Caco-2 (cell line): ENCODE measurements at regions not wholly inside any gene's neighbourhood (a gene's known extent, or its start where the extent isn't known, plus 50 kb on each side); places are given as distances from the start of the nearest gene placed in this dataset.

Source experiments
- BruUV-seq: library from RNA; stranded (reverse); fragments of 400-500 nt; replicated peaks from 2 replicates; lab custom pipeline; 2021; lab: Mats Ljungman, UMichigan
- CTCF ChIA-PET: fragments of 300-600 bp; sonication (Branson Sonifier 250); formaldehyde crosslinking; loops from one replicate; lab custom pipeline; 2022; ENCODE audit warnings: antibody characterized with exemption; lab: Charles Lee
- POLR2A ChIA-PET: fragments of 300-600 bp; sonication (Branson Sonifier 250); formaldehyde crosslinking; loops from one replicate; lab custom pipeline; 2022; ENCODE audit warnings: antibody characterized with exemption; lab: Charles Lee
- DNase-seq, 2 experiments: peaks; one replicate each; pipeline versions ENCODE4 v3.0.0 to v3.0.0-alpha.2; 2020 to 2022
- H3K27me3 ChIP-seq: replicated peaks from 2 replicates; pipeline ENCODE4 v1.6.0; 2011; ENCODE audit warnings: low read length; ENCODE audit not compliant: control insufficient read depth, insufficient read depth
- H3K36me3 ChIP-seq: 2 replicates; pipeline ENCODE4 v1.5.1; 2011; ENCODE audit warnings: low read length; ENCODE audit not compliant: control insufficient read depth, insufficient read depth
- H3K4me1 ChIP-seq: fragments of 250-450 bp; sonication (Bioruptor Pico); 2 replicates; pipeline ENCODE4 v1.5.1; 2020; ENCODE audit warnings: mild to moderate bottlenecking
- H3K4me3 ChIP-seq: 2 replicates; pipeline ENCODE4 v1.5.1; 2011; ENCODE audit warnings: low read depth, mild to moderate bottlenecking, control low read depth, low read length
- H3K9me3 ChIP-seq: fragments of 250-450 bp; sonication (Bioruptor Pico); 2 replicates; pipeline ENCODE4 v1.5.1; 2020; ENCODE audit warnings: mild to moderate bottlenecking, moderate library complexity
- H3K27ac Mint-ChIP-seq: one replicate; pipeline ENCODE4 v1.8.0; 2022; ENCODE audit warnings: mixed read lengths; ENCODE audit not compliant: unreplicated experiment
- H3K27me3 Mint-ChIP-seq: one replicate; pipeline ENCODE4 v1.8.0; 2022; ENCODE audit warnings: mixed read lengths; ENCODE audit not compliant: insufficient read depth, unreplicated experiment
- H3K36me3 Mint-ChIP-seq: one replicate; pipeline ENCODE4 v1.8.0; 2022; ENCODE audit warnings: mild to moderate bottlenecking, mixed read lengths; ENCODE audit not compliant: insufficient read depth, unreplicated experiment
- H3K4me1 Mint-ChIP-seq: one replicate; pipeline ENCODE4 v1.8.0; 2022; ENCODE audit warnings: low read depth, mixed read lengths; ENCODE audit not compliant: unreplicated experiment
- H3K4me3 Mint-ChIP-seq: one replicate; pipeline ENCODE4 v1.8.0; 2022; ENCODE audit warnings: mild to moderate bottlenecking, moderate library complexity, mixed read lengths; ENCODE audit not compliant: unreplicated experiment
- H3K9me3 Mint-ChIP-seq: one replicate; pipeline ENCODE4 v1.8.0; 2022; ENCODE audit warnings: mixed read lengths; ENCODE audit not compliant: unreplicated experiment
- CTCF ChIP-seq, 2 experiments: fragments of 200-600 bp in 1 of 2; IDR thresholded peaks; 1 replicate in 1 of 2; 2 replicates in 1 of 2; pipeline versions ENCODE4 v1.5.1 to v1.8.0; 2011 to 2022; ENCODE audit warnings: antibody characterized with exemption in 1 of 2, control low read depth in 1 of 2, inconsistent platforms in 1 of 2, low read depth in 1 of 2, low read length in 1 of 2, mild to moderate bottlenecking in 1 of 2, moderate library complexity in 1 of 2; ENCODE audit not compliant: insufficient read depth in 1 of 2, severe bottlenecking in 1 of 2, unreplicated experiment in 1 of 2
- intact Hi-C: fragments of 100-400 bp; cut with micrococcal nuclease; formaldehyde crosslinking; loops from one replicate; pipeline ENCODE4 v1.10.0; 2022; ENCODE audit not compliant: unreplicated experiment

DNA sequence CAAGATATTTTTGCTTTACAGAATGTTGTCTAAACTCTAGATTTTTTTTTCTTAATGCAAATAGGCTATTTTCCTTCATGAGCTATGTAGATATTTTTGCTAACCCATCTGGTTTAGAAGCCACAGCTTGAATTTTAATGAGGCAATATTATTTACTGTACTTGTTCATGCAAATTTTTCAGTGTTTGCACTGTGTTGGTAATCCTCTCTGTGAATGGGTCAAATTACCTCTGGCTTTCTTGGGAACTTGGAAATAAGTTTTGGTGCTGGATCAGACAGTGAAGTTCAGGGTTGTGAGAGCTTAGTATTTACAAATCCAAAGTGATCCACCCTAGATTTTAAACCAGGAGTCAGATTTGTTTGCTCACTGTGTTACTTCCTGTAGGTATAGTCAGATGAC, 686.9 kb downstream of the NXPH1 start:
- Histone ChIP-seq H3K9me3 (no peaks in the 10 kb centered on the region), H3K4me1 (no peaks in the 10 kb centered on the region), H3K36me3 (no peaks in the 10 kb centered on the region), H3K27me3 (no peaks in the 10 kb centered on the region), H3K4me3 (no peak overlapping the region)
- TF ChIP-seq CTCF (IDR thresholded peaks at IDR 0.05; ENCODE audit: insufficient read depth in 1 of 2, low read depth in 1 of 2, low read length in 1 of 2, severe bottlenecking in 1 of 2, unreplicated experiment in 1 of 2): no peak
- intact Hi-C loops: loop anchor here (5.0 kb wide), 1 partner anchor 52 kb away; no protein-coding TSS in a partner anchor
- BruUV-seq: no TSS peak
- ChIA-PET CTCF (no interaction called here), POLR2A (no interaction called here)
- H3K27ac Mint-ChIP-seq: no peak overlapping the region
- no peaks in the 10 kb centered on the region for H3K36me3 Mint-ChIP-seq
- no peaks in the 10 kb centered on the region for H3K9me3 Mint-ChIP-seq
- H3K4me1 Mint-ChIP-seq: no peaks in the 10 kb centered on the region
- no peak for DNase-seq
- no peak overlapping the region for H3K4me3 Mint-ChIP-seq
- peaks cover 3% of the 10 kb centered on the region for H3K27me3 Mint-ChIP-seq

DNA sequence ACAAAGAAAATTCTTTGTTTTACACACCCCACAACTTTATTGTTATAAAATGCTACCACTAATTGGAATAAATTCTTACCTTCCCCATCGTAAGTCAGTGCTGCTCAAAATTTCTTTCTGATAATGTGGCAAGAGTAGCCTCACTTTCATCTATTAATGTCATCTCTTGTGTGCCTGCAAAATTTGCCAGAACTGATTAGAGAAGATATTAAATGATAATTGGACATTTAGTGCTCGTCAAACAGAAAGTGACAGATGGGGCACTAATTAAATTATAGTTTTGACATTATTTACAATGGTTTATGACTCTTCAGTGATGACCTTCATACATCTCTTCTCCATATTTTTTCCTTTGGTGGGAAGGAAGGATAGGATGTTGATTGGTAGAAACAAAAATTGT, 690.9 kb downstream of the NXPH1 start:
- no peak for DNase-seq
- CTCF ChIA-PET: no interaction called here
- H3K9me3 ChIP-seq: no peaks in the 10 kb centered on the region
- H3K27me3 ChIP-seq: no peaks in the 10 kb centered on the region
- POLR2A ChIA-PET: no interaction called here
- no peaks in the 10 kb centered on the region for H3K36me3 ChIP-seq
- no TSS peak for BruUV-seq
- H3K27ac Mint-ChIP-seq: no peak overlapping the region
- intact Hi-C loops: loop anchor here (5.0 kb wide), 1 partner anchor 48 kb away; no protein-coding TSS in a partner anchor
- no peak for TF ChIP-seq CTCF (IDR thresholded peaks at IDR 0.05; ENCODE audit: insufficient read depth in 1 of 2, low read depth in 1 of 2, low read length in 1 of 2, severe bottlenecking in 1 of 2, unreplicated experiment in 1 of 2)
- peaks cover 3% of the 10 kb centered on the region for H3K27me3 Mint-ChIP-seq
- no peak overlapping the region for H3K4me3 Mint-ChIP-seq
- H3K4me1 ChIP-seq: no peaks in the 10 kb centered on the region
- H3K4me3 ChIP-seq: no peak overlapping the region
- H3K9me3 Mint-ChIP-seq: no peaks in the 10 kb centered on the region
- H3K36me3 Mint-ChIP-seq: no peaks in the 10 kb centered on the region
- H3K4me1 Mint-ChIP-seq: no peaks in the 10 kb centered on the region

GRCh38 chr7:9125246-9125645, 691.8 kb downstream of the NXPH1 start:
- CTCF ChIA-PET: no interaction called here
- no TSS peak for BruUV-seq
- no peaks in the 10 kb centered on the region for H3K9me3 ChIP-seq

More at GRCh38 chr7:9125246-9125645, 691.8 kb downstream of the NXPH1 start:
- Mint-ChIP-seq H3K36me3 (no peaks in the 10 kb centered on the region), H3K27ac (no peak overlapping the region), H3K4me3 (no peak overlapping the region), H3K9me3 (no peaks in the 10 kb centered on the region), H3K4me1 (no peaks in the 10 kb centered on the region), H3K27me3 (peaks cover 3% of the 10 kb centered on the region)
- intact Hi-C loops: no loop called here
- no peak for DNase-seq
- no peak for TF ChIP-seq CTCF (IDR thresholded peaks at IDR 0.05; ENCODE audit: insufficient read depth in 1 of 2, low read depth in 1 of 2, low read length in 1 of 2, severe bottlenecking in 1 of 2, unreplicated experiment in 1 of 2)
- H3K4me1 ChIP-seq: no peaks in the 10 kb centered on the region
- H3K4me3 ChIP-seq: no peak overlapping the region
- no peaks in the 10 kb centered on the region for H3K36me3 ChIP-seq
- POLR2A ChIA-PET: no interaction called here
- H3K27me3 ChIP-seq: no peaks in the 10 kb centered on the region
